ENCODE measurements at regions not wholly inside any gene's neighbourhood (a gene's known extent, or its start where the extent isn't known, plus 50 kb on each side); places are given as distances from the start of the nearest gene placed in this dataset.
A peak's percentile ranks its signal among the peaks of the same experiment; 100 is the strongest.

- DNase-seq (ENCODE audit: low spot score in 2 of 2), result no peak
- FAIRE-seq, result no peak
These were observed 1057.7 kb downstream of the VRK1 start for GRCh38 chr14:97854918-97855317.

GRCh38 chr14:97866195-97866594 is 1069.0 kb downstream of the VRK1 start:
- no peak for FAIRE-seq
- no peak for DNase-seq (ENCODE audit: low spot score in 2 of 2)

GRCh38 chr14:97866664-97867063 is 1069.5 kb downstream of the VRK1 start:
- FAIRE-seq (no peak), DNase-seq (ENCODE audit: low spot score in 2 of 2) (no peak)

- no peak for FAIRE-seq
- DNase-seq (ENCODE audit: low spot score in 2 of 2), result no peak
These were observed 1076.1 kb downstream of the VRK1 start for GRCh38 chr14:97873291-97873690.

GRCh38 chr14:97874394-97874793 is 1077.2 kb downstream of the VRK1 start:
- FAIRE-seq (no peak), DNase-seq (ENCODE audit: low spot score in 2 of 2) (no peak)

GRCh38 chr14:97878206-97878605 is 1081.0 kb downstream of the VRK1 start:
- DNase-seq (ENCODE audit: low spot score in 2 of 2), result no peak
- FAIRE-seq, result no peak

- FAIRE-seq (no peak), DNase-seq (ENCODE audit: low spot score in 2 of 2) (peak in 1 of 2 donors; percentile 3)
These were observed 1081.5 kb downstream of the VRK1 start for GRCh38 chr14:97878727-97879126.

- DNase-seq (ENCODE audit: low spot score in 2 of 2) (no peak), FAIRE-seq (no peak)
These were observed 1090.5 kb downstream of the VRK1 start for GRCh38 chr14:97887690-97888089.

GRCh38 chr14:97888331-97888730 is 1091.1 kb downstream of the VRK1 start:
- FAIRE-seq, result no peak
- DNase-seq (ENCODE audit: low spot score in 2 of 2), result no peak

- FAIRE-seq (no peak), DNase-seq (ENCODE audit: low spot score in 2 of 2) (no peak)
These were observed 1094.3 kb downstream of the VRK1 start for GRCh38 chr14:97891515-97891914.

GRCh38 chr14:97894552-97894951 is 1097.4 kb downstream of the VRK1 start:
- FAIRE-seq, result no peak
- DNase-seq (ENCODE audit: low spot score in 2 of 2), result no peak

- no peak for FAIRE-seq
- DNase-seq (ENCODE audit: low spot score in 2 of 2), result no peak
These were observed 1103.1 kb downstream of the VRK1 start for GRCh38 chr14:97900196-97900854.

- DNase-seq (ENCODE audit: low spot score in 2 of 2) (no peak), FAIRE-seq (no peak)
These were observed 1105.4 kb downstream of the VRK1 start for GRCh38 chr14:97902630-97903029.

- DNase-seq (ENCODE audit: low spot score in 2 of 2) (no peak), FAIRE-seq (no peak)
These were observed 1106.6 kb downstream of the VRK1 start for GRCh38 chr14:97903821-97904220.

GRCh38 chr14:97912217-97912616 is 1115.0 kb downstream of the VRK1 start:
- DNase-seq (ENCODE audit: low spot score in 2 of 2) (no peak), FAIRE-seq (no peak)

- no peak for FAIRE-seq
- no peak for DNase-seq (ENCODE audit: low spot score in 2 of 2)
These were observed 1118.9 kb downstream of the VRK1 start for GRCh38 chr14:97916100-97916499.

- no peak for FAIRE-seq
- no peak for DNase-seq (ENCODE audit: low spot score in 2 of 2)
These were observed 1119.7 kb downstream of the VRK1 start for GRCh38 chr14:97916669-97917568.

GRCh38 chr14:97920201-97920600 is 1123.0 kb downstream of the VRK1 start:
- DNase-seq (ENCODE audit: low spot score in 2 of 2) (no peak), FAIRE-seq (no peak)

- DNase-seq (ENCODE audit: low spot score in 2 of 2) (no peak), FAIRE-seq (no peak)
These were observed 1124.1 kb downstream of the VRK1 start for GRCh38 chr14:97921296-97921695.

- DNase-seq (ENCODE audit: low spot score in 2 of 2), result no peak
- no peak for FAIRE-seq
These were observed 1127.9 kb downstream of the VRK1 start for GRCh38 chr14:97924922-97925613.

- no peak for DNase-seq (ENCODE audit: low spot score in 2 of 2)
- no peak for FAIRE-seq
These were observed 1133.0 kb downstream of the VRK1 start for GRCh38 chr14:97930166-97930565.
